GM23338 (cell line): ENCODE measurements at regions not wholly inside any gene's neighbourhood (a gene's known extent, or its start where the extent isn't known, plus 50 kb on each side); places are given as distances from the start of the nearest gene placed in this dataset.

Experiments used
- ATAC-seq: fragments of 200-7000 bp; cut with Tn5 transposase; 3 replicates; pipeline ENCODE4 v1.9.1; 2020
- DNase-seq: peaks from one replicate; pipeline ENCODE4 v3.0.0-alpha.2; 2015; ENCODE audit warnings: low spot score
- H2AFZ ChIP-seq: fragments of 200-600 bp; sonication (generic); 2 replicates; pipeline ENCODE4 v1.8.0; 2016; ENCODE audit warnings: antibody characterized with exemption, mild to moderate bottlenecking, moderate library complexity
- H3F3A ChIP-seq: fragments of 200-600 bp; sonication (generic); replicated peaks from 2 replicates; pipeline ENCODE4 v1.8.0; 2017; ENCODE audit warnings: antibody characterized with exemption, mixed run types, low read depth
- H3K27ac ChIP-seq: fragments of 200-600 bp; sonication (generic); 2 replicates; pipeline ENCODE4 v1.6.1; 2016; ENCODE audit warnings: low read depth
- H3K27me3 ChIP-seq: fragments of 200-600 bp; sonication (generic); 2 replicates; pipeline ENCODE4 v1.8.0; 2016; ENCODE audit warnings: mild to moderate bottlenecking, mixed run types, moderate library complexity; ENCODE audit not compliant: insufficient read depth
- H3K36me3 ChIP-seq: fragments of 200-600 bp; sonication (generic); 2 replicates; pipeline ENCODE4 v1.8.0; 2016; ENCODE audit warnings: mild to moderate bottlenecking; ENCODE audit not compliant: insufficient read depth
- H3K4me1 ChIP-seq: fragments of 200-600 bp; sonication (generic); 2 replicates; pipeline ENCODE4 v1.8.0; 2016; ENCODE audit warnings: mild to moderate bottlenecking, moderate library complexity; ENCODE audit not compliant: insufficient read depth
- H3K4me2 ChIP-seq: fragments of 200-600 bp; sonication (generic); 2 replicates; pipeline ENCODE4 v1.7.1; 2017; ENCODE audit warnings: mixed run types
- H3K4me3 ChIP-seq: fragments of 200-600 bp; sonication (generic); 2 replicates; pipeline ENCODE4 v1.6.1; 2016; ENCODE audit warnings: mixed run types
- H3K79me2 ChIP-seq: fragments of 200-600 bp; sonication (generic); replicated peaks from 2 replicates; pipeline ENCODE4 v1.8.0; 2017; ENCODE audit warnings: mild to moderate bottlenecking; ENCODE audit not compliant: insufficient read depth
- H3K9me2 ChIP-seq: fragments of 200-600 bp; sonication (generic); 2 replicates; pipeline ENCODE4 v1.8.0; 2017; ENCODE audit not compliant: insufficient read depth
- H4K20me1 ChIP-seq: fragments of 200-600 bp; sonication (generic); replicated peaks from 2 replicates; pipeline ENCODE4 v1.8.0; 2017; ENCODE audit warnings: mild to moderate bottlenecking; ENCODE audit not compliant: insufficient read depth
- H3K27ac Mint-ChIP-seq: 2 replicates; pipeline ENCODE4 v1.8.0; 2020; ENCODE audit warnings: inconsistent platforms, mild to moderate bottlenecking, moderate library complexity, mixed read lengths
- H3K27me3 Mint-ChIP-seq: 3 replicates; pipeline ENCODE4 v1.8.0; 2022; ENCODE audit warnings: low read depth, mild to moderate bottlenecking, moderate library complexity, mixed read lengths, inconsistent platforms; ENCODE audit not compliant: insufficient read depth, poor library complexity
- H3K36me3 Mint-ChIP-seq: 3 replicates; pipeline ENCODE4 v1.8.0; 2021; ENCODE audit warnings: low read depth, mild to moderate bottlenecking, inconsistent platforms, moderate library complexity, mixed read lengths
- H3K4me1 Mint-ChIP-seq: 3 replicates; pipeline ENCODE4 v1.8.0; 2020; ENCODE audit warnings: mild to moderate bottlenecking, inconsistent platforms, mixed read lengths
- H3K4me3 Mint-ChIP-seq: 3 replicates; pipeline ENCODE4 v1.8.0; 2021; ENCODE audit warnings: moderate library complexity, mild to moderate bottlenecking, inconsistent platforms, mixed read lengths
- H3K9me3 Mint-ChIP-seq: 3 replicates; pipeline ENCODE4 v1.8.0; 2020; ENCODE audit warnings: moderate library complexity, mild to moderate bottlenecking, inconsistent platforms, mixed read lengths
- CREB1 ChIP-seq: fragments of 250-450 bp; sonication (Bioruptor Pico); IDR thresholded peaks from 2 replicates; pipeline ENCODE4 v1.5.0; 2020; ENCODE audit warnings: low read depth, mild to moderate bottlenecking, moderate library complexity
- EZH2 ChIP-seq: fragments of 200-600 bp; sonication (generic); IDR thresholded peaks from one replicate; pipeline ENCODE4 v1.8.0; 2017; ENCODE audit warnings: antibody characterized with exemption, mild to moderate bottlenecking, low read depth; ENCODE audit not compliant: unreplicated experiment
- EZH2phosphoT487 ChIP-seq: fragments of 200-600 bp; sonication (generic); IDR thresholded peaks from one replicate; pipeline ENCODE4 v1.8.1; 2018; ENCODE audit warnings: antibody characterized with exemption; ENCODE audit not compliant: unreplicated experiment
- NANOG ChIP-seq: IDR thresholded peaks from 2 replicates; pipeline ENCODE4 v1.6.1; 2016; ENCODE audit warnings: antibody characterized with exemption, borderline replicate concordance
- POLR2AphosphoS5 ChIP-seq: IDR thresholded peaks from 2 replicates; pipeline ENCODE4 v1.6.1; 2016; ENCODE audit warnings: antibody characterized with exemption, low read depth
- STAT1 ChIP-seq: IDR thresholded peaks from one replicate; pipeline ENCODE4 v1.6.1; 2016; ENCODE audit warnings: antibody characterized with exemption; ENCODE audit not compliant: unreplicated experiment
- ZNF114 ChIP-seq: fragments of 250-450 bp; sonication (Bioruptor Pico); IDR thresholded peaks from 2 replicates; pipeline ENCODE4 v1.5.0; 2020; ENCODE audit warnings: mild to moderate bottlenecking, moderate library complexity
- ZNF331 ChIP-seq: fragments of 250-450 bp; sonication (Bioruptor Pico); IDR thresholded peaks from 2 replicates; pipeline ENCODE4 v1.5.0; 2020; ENCODE audit warnings: low read depth, mild to moderate bottlenecking, moderate library complexity
- TF ChIP-seq, protein P1 (sequence below): IDR thresholded peaks from 2 replicates; pipeline ENCODE4 v1.6.1; 2016; ENCODE audit warnings: antibody characterized with exemption
- TF ChIP-seq, protein P2 (sequence below), 2 experiments: fragments of 200-600 bp in 1 of 2; sonication (generic) in 1 of 2; conservative IDR thresholded peaks; 2 replicates each; pipeline versions ENCODE4 v1.5.1 to v1.6.1; 2016 to 2017; ENCODE audit warnings: antibody characterized with exemption in 2 of 2, low read depth in 2 of 2, mild to moderate bottlenecking in 2 of 2, moderate library complexity in 1 of 2
- TF ChIP-seq, protein P3 (sequence below): fragments of 250-450 bp; sonication (Bioruptor Pico); IDR thresholded peaks from 2 replicates; pipeline ENCODE4 v1.5.0; 2020; ENCODE audit warnings: mild to moderate bottlenecking, moderate library complexity

DNA sequence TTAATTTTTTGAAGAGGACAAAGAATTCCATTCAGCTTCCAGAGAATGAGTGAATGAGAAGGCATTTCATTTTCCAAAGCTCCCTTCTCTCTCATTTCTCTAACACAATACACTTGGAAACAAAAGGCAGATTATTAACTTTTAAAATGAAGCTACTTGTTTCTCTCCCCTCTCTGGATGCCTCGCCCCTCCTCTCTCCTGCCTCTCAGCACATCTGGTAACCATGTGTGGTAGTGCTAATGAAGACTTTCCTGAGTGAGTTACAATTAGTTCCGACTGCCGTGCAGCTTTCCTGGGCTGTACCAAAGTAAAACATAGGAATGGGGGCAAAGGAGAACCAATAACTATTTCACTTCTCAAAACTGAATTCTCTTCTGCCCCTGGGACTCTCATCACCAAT lies 84.7 kb upstream of the SOX5 start:
- no peaks in the 10 kb centered on the region for H3K9me2 ChIP-seq
- Mint-ChIP-seq H3K4me1 (no peaks in the 10 kb centered on the region; the same call in 2 of the 3 replicates), H3K36me3 (no peaks in the 10 kb centered on the region), H3K27me3 (peaks cover 2% of the 10 kb centered on the region), H3K9me3 (no peaks in the 10 kb centered on the region), H3K4me3 (no peak overlapping the region), H3K27ac (0 out of 2 replicates have a peak overlapping the region, but pooled peaks have one; percentile 37)
- no peak for DNase-seq
- no peak overlapping the region for H3K4me2 ChIP-seq
- ATAC-seq: no peak; the same call in 2 of the 3 replicates
- H4K20me1 ChIP-seq: no peaks in the 10 kb centered on the region
- no peaks in the 10 kb centered on the region for H3K36me3 ChIP-seq
- H3K79me2 ChIP-seq: no peaks in the 10 kb centered on the region
- H2AFZ ChIP-seq: no peak overlapping the region
- H3K4me1 ChIP-seq: no peaks in the 10 kb centered on the region
- TF ChIP-seq ZNF114 (CRISPR knock-in tag): no peak
- TF ChIP-seq EZH2phosphoT487: no peak
- TF ChIP-seq, protein P1, sequence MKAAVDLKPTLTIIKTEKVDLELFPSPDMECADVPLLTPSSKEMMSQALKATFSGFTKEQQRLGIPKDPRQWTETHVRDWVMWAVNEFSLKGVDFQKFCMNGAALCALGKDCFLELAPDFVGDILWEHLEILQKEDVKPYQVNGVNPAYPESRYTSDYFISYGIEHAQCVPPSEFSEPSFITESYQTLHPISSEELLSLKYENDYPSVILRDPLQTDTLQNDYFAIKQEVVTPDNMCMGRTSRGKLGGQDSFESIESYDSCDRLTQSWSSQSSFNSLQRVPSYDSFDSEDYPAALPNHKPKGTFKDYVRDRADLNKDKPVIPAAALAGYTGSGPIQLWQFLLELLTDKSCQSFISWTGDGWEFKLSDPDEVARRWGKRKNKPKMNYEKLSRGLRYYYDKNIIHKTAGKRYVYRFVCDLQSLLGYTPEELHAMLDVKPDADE: no peak
- TF ChIP-seq, protein P2, sequence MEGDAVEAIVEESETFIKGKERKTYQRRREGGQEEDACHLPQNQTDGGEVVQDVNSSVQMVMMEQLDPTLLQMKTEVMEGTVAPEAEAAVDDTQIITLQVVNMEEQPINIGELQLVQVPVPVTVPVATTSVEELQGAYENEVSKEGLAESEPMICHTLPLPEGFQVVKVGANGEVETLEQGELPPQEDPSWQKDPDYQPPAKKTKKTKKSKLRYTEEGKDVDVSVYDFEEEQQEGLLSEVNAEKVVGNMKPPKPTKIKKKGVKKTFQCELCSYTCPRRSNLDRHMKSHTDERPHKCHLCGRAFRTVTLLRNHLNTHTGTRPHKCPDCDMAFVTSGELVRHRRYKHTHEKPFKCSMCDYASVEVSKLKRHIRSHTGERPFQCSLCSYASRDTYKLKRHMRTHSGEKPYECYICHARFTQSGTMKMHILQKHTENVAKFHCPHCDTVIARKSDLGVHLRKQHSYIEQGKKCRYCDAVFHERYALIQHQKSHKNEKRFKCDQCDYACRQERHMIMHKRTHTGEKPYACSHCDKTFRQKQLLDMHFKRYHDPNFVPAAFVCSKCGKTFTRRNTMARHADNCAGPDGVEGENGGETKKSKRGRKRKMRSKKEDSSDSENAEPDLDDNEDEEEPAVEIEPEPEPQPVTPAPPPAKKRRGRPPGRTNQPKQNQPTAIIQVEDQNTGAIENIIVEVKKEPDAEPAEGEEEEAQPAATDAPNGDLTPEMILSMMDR (conservative IDR thresholded peaks at IDR 0.05; ENCODE audit: low read depth in 2 of 2): no peak
- TF ChIP-seq NANOG: no peak
- TF ChIP-seq POLR2AphosphoS5: no peak
- no peak for TF ChIP-seq ZNF331 (CRISPR knock-in tag)
- TF ChIP-seq CREB1 (CRISPR knock-in tag): no peak
- TF ChIP-seq EZH2: no peak
- TF ChIP-seq, protein P3, sequence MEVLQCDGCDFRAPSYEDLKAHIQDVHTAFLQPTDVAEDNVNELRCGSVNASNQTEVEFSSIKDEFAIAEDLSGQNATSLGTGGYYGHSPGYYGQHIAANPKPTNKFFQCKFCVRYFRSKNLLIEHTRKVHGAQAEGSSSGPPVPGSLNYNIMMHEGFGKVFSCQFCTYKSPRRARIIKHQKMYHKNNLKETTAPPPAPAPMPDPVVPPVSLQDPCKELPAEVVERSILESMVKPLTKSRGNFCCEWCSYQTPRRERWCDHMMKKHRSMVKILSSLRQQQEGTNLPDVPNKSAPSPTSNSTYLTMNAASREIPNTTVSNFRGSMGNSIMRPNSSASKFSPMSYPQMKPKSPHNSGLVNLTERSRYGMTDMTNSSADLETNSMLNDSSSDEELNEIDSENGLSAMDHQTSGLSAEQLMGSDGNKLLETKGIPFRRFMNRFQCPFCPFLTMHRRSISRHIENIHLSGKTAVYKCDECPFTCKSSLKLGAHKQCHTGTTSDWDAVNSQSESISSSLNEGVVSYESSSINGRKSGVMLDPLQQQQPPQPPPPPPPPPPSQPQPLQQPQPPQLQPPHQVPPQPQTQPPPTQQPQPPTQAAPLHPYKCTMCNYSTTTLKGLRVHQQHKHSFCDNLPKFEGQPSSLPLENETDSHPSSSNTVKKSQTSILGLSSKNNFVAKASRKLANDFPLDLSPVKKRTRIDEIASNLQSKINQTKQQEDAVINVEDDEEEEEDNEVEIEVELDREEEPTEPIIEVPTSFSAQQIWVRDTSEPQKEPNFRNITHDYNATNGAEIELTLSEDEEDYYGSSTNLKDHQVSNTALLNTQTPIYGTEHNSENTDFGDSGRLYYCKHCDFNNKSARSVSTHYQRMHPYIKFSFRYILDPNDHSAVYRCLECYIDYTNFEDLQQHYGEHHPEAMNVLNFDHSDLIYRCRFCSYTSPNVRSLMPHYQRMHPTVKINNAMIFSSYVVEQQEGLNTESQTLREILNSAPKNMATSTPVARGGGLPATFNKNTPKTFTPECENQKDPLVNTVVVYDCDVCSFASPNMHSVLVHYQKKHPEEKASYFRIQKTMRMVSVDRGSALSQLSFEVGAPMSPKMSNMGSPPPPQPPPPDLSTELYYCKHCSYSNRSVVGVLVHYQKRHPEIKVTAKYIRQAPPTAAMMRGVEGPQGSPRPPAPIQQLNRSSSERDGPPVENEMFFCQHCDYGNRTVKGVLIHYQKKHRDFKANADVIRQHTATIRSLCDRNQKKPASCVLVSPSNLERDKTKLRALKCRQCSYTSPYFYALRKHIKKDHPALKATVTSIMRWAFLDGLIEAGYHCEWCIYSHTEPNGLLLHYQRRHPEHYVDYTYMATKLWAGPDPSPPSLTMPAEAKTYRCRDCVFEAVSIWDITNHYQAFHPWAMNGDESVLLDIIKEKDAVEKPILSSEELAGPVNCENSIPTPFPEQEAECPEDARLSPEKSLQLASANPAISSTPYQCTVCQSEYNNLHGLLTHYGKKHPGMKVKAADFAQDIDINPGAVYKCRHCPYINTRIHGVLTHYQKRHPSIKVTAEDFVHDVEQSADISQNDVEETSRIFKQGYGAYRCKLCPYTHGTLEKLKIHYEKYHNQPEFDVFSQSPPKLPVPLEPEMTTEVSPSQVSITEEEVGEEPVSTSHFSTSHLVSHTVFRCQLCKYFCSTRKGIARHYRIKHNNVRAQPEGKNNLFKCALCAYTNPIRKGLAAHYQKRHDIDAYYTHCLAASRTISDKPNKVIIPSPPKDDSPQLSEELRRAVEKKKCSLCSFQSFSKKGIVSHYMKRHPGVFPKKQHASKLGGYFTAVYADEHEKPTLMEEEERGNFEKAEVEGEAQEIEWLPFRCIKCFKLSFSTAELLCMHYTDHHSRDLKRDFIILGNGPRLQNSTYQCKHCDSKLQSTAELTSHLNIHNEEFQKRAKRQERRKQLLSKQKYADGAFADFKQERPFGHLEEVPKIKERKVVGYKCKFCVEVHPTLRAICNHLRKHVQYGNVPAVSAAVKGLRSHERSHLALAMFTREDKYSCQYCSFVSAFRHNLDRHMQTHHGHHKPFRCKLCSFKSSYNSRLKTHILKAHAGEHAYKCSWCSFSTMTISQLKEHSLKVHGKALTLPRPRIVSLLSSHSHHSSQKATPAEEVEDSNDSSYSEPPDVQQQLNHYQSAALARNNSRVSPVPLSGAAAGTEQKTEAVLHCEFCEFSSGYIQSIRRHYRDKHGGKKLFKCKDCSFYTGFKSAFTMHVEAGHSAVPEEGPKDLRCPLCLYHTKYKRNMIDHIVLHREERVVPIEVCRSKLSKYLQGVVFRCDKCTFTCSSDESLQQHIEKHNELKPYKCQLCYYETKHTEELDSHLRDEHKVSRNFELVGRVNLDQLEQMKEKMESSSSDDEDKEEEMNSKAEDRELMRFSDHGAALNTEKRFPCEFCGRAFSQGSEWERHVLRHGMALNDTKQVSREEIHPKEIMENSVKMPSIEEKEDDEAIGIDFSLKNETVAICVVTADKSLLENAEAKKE (CRISPR knock-in tag): no peak
- TF ChIP-seq STAT1: no peak
- H3F3A ChIP-seq: no peaks in the 10 kb centered on the region
- H3K27me3 ChIP-seq: no peaks in the 10 kb centered on the region
- no peak overlapping the region for H3K27ac ChIP-seq
- H3K4me3 ChIP-seq: no peak overlapping the region
